B cell (primary cell): ENCODE measurements at regions not wholly inside any gene's neighbourhood (a gene's known extent, or its start where the extent isn't known, plus 50 kb on each side); places are given as distances from the start of the nearest gene placed in this dataset.

Source experiments
- ATAC-seq: fragments of 200-7000 bp; cut with Tn5 transposase; one replicate; pipeline ENCODE4 v1.10.0; 2021; ENCODE audit warnings: low read depth, mild to moderate bottlenecking, moderate number of reproducible peaks, moderate library complexity
- CTCF ChIA-PET: fragments of 350-600 bp; sonication (Branson Sonifier 250); formaldehyde crosslinking; loops from one replicate; lab custom pipeline; 2021; ENCODE audit warnings: antibody characterized with exemption, inconsistent platforms; lab: Charles Lee
- POLR2A ChIA-PET: fragments of 350-600 bp; sonication (Branson Sonifier 250); formaldehyde crosslinking; loops from one replicate; lab custom pipeline; 2021; ENCODE audit warnings: antibody characterized with exemption; lab: Charles Lee
- DNase-seq: peaks from one replicate; pipeline ENCODE4 v3.0.0; 2013
- H2AFZ ChIP-seq: 2 replicates; pipeline ENCODE4 v1.6.1; 2012; ENCODE audit warnings: mild to moderate bottlenecking, low read depth, low read length; ENCODE audit not compliant: insufficient read depth, poor library complexity, severe bottlenecking
- H3K27ac ChIP-seq, 2 donors: 1 replicate in 1 of 2; 2 replicates in 1 of 2; pipeline ENCODE4 v1.5.1; 2012 to 2013; ENCODE audit warnings: low read length in 2 of 2, mild to moderate bottlenecking in 2 of 2, moderate library complexity in 1 of 2
- H3K27me3 ChIP-seq, 4 experiments: fragments of 200-600 bp in 1 of 4; sonication (generic) in 1 of 4; replicated peaks in 1 of 4; 1 replicate in 2 of 4; 2 replicates in 2 of 4; pipeline versions ENCODE4 v1.6.1 to v1.7.0; 2013 to 2016; ENCODE audit warnings: low read length in 3 of 4, mild to moderate bottlenecking in 2 of 4, mixed read lengths in 1 of 4, moderate library complexity in 1 of 4; ENCODE audit not compliant: insufficient read depth in 4 of 4, control insufficient read depth in 3 of 4; ENCODE audit errors: control extremely low read depth in 1 of 4
- H3K36me3 ChIP-seq, 2 experiments: replicated peaks in 1 of 2; 1 replicate in 1 of 2; 2 replicates in 1 of 2; pipeline versions ENCODE4 v1.6.1 to v1.7.1; 2013; ENCODE audit warnings: low read length in 1 of 2; ENCODE audit not compliant: insufficient read depth in 2 of 2, control insufficient read depth in 1 of 2; ENCODE audit errors: control extremely low read depth in 1 of 2, extremely low read depth in 1 of 2
- H3K4me1 ChIP-seq, 2 donors: fragments of 200-600 bp in 1 of 2; sonication (generic) in 1 of 2; 1 replicate in 1 of 2; 2 replicates in 1 of 2; pipeline versions ENCODE4 v1.5.1 to v1.6.1; 2013 to 2017; ENCODE audit warnings: low read length in 2 of 2; ENCODE audit not compliant: control insufficient read depth in 2 of 2, insufficient read depth in 2 of 2
- H3K4me2 ChIP-seq: replicated peaks from 2 replicates; pipeline ENCODE3; 2012; ENCODE audit warnings: mild to moderate bottlenecking, low read depth, low read length; ENCODE audit not compliant: poor library complexity, severe bottlenecking
- H3K4me3 ChIP-seq, 5 experiments: fragments of 200-600 bp in 1 of 5; sonication (generic) in 1 of 5; 1 replicate in 3 of 5; 2 replicates in 2 of 5; pipeline versions ENCODE4 v1.5.1 to v1.7.0; 2011 to 2016; ENCODE audit warnings: low read length in 4 of 5, mild to moderate bottlenecking in 4 of 5, low read depth in 2 of 5, control low read depth in 1 of 5, moderate library complexity in 1 of 5; ENCODE audit not compliant: insufficient read depth in 1 of 5; ENCODE audit errors: control extremely low read depth in 1 of 5, extremely low read depth in 1 of 5
- H3K79me2 ChIP-seq: fragments of 200-600 bp; sonication (generic); one replicate; pipeline ENCODE4 v1.6.0; 2016; ENCODE audit warnings: low read length; ENCODE audit not compliant: control insufficient read depth, insufficient read depth
- H3K9ac ChIP-seq: fragments of 200-600 bp; sonication (generic); 2 replicates; pipeline ENCODE4 v1.6.1; 2017; ENCODE audit warnings: mild to moderate bottlenecking, low read length, moderate library complexity
- H3K9me3 ChIP-seq, 3 donors: one replicate each; pipeline versions ENCODE4 v1.6.1 to v1.7.1; 2013; ENCODE audit warnings: low read length in 2 of 3; ENCODE audit not compliant: control insufficient read depth in 2 of 3, insufficient read depth in 1 of 3; ENCODE audit errors: control extremely low read depth in 1 of 3
- H4K20me1 ChIP-seq: 2 replicates; pipeline ENCODE4 v1.6.0; 2012; ENCODE audit warnings: mild to moderate bottlenecking, low read length; ENCODE audit not compliant: insufficient read depth, control insufficient read depth, poor library complexity, severe bottlenecking
- H3K27ac Mint-ChIP-seq: one replicate; pipeline ENCODE4 v1.8.0; 2021; ENCODE audit warnings: mixed read lengths
- H3K27me3 Mint-ChIP-seq: one replicate; pipeline ENCODE4 v1.8.0; 2021; ENCODE audit warnings: mixed read lengths
- H3K4me1 Mint-ChIP-seq: one replicate; pipeline ENCODE4 v1.8.0; 2021; ENCODE audit warnings: mixed read lengths
- H3K4me3 Mint-ChIP-seq: one replicate; pipeline ENCODE4 v1.8.0; 2021; ENCODE audit warnings: mixed read lengths
- H3K9me3 Mint-ChIP-seq: one replicate; pipeline ENCODE4 v1.8.0; 2022; ENCODE audit warnings: mixed read lengths; ENCODE audit not compliant: insufficient read depth
- EZH2 ChIP-seq: IDR thresholded peaks from 2 replicates; pipeline ENCODE4 v1.6.1; 2012; ENCODE audit warnings: borderline replicate concordance, low read depth, mild to moderate bottlenecking, moderate library complexity, low read length; ENCODE audit not compliant: insufficient read depth, poor library complexity, severe bottlenecking
- WGBS: methylation state at CpG from one replicate; pipeline ENCODE4 v1.1.5; 2013; ENCODE audit warnings: missing lambda C conversion rate; ENCODE audit not compliant: insufficient coverage; 5-methylcytosine and 5-hydroxymethylcytosine counted together
- intact Hi-C: fragments of 100-400 bp; cut with micrococcal nuclease; formaldehyde crosslinking; loops from one replicate; pipeline ENCODE4 v1.10.0; 2022
- TF ChIP-seq, protein P1 (sequence below): fragments of 200-600 bp; IDR thresholded peaks from one replicate; pipeline ENCODE4 v1.8.0; 2022; ENCODE audit warnings: antibody characterized with exemption, mild to moderate bottlenecking

DNA sequence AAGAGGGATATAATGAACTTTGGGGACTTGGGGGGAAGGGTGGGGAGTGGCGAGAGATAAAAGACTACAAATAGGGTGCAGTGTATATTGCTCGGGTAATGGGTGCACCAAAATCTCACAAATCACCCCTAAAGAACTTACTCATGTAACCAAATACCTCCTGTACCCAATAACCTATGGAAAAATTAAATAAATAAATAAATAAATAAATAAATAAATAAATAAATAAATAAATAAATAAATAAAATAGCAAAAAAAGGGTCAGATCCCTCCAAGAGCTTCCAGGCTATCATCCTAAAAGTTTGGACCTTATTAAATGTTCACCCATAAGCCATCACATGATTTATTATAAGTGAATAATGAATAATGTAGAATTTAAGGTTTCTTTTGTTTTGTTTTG lies 636.1 kb upstream of the C16orf82 start:
- Histone ChIP-seq H3K9me3 (peaks cover 0 to 2% (median 0%) of the 10 kb centered on the region in 3 donors), H3K4me1 (no peaks in the 10 kb centered on the region), H3K27me3 (no peaks in the 10 kb centered on the region), H2AFZ (no peak overlapping the region), H3K79me2 (no peaks in the 10 kb centered on the region), H4K20me1 (no peaks in the 10 kb centered on the region), H3K9ac (no peak overlapping the region), H3K27ac (no peak overlapping the region), H3K4me2 (no peak overlapping the region), H3K36me3 (no peaks in the 10 kb centered on the region), H3K4me3 (no peak overlapping the region)
- ChIA-PET CTCF (no interaction called here), POLR2A (no interaction called here)
- no peak for TF ChIP-seq EZH2
- TF ChIP-seq, protein P1, sequence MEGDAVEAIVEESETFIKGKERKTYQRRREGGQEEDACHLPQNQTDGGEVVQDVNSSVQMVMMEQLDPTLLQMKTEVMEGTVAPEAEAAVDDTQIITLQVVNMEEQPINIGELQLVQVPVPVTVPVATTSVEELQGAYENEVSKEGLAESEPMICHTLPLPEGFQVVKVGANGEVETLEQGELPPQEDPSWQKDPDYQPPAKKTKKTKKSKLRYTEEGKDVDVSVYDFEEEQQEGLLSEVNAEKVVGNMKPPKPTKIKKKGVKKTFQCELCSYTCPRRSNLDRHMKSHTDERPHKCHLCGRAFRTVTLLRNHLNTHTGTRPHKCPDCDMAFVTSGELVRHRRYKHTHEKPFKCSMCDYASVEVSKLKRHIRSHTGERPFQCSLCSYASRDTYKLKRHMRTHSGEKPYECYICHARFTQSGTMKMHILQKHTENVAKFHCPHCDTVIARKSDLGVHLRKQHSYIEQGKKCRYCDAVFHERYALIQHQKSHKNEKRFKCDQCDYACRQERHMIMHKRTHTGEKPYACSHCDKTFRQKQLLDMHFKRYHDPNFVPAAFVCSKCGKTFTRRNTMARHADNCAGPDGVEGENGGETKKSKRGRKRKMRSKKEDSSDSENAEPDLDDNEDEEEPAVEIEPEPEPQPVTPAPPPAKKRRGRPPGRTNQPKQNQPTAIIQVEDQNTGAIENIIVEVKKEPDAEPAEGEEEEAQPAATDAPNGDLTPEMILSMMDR: no peak
- Mint-ChIP-seq H3K4me1 (no peaks in the 10 kb centered on the region), H3K9me3 (peaks cover 4% of the 10 kb centered on the region), H3K4me3 (no peak overlapping the region), H3K27ac (no peak overlapping the region), H3K27me3 (no peaks in the 10 kb centered on the region)
- WGBS: no CpG with 5 or more reads among the region's 2 CpGs
- intact Hi-C loops: no loop called here
- ATAC-seq (no peak), DNase-seq (no peak)

DNA sequence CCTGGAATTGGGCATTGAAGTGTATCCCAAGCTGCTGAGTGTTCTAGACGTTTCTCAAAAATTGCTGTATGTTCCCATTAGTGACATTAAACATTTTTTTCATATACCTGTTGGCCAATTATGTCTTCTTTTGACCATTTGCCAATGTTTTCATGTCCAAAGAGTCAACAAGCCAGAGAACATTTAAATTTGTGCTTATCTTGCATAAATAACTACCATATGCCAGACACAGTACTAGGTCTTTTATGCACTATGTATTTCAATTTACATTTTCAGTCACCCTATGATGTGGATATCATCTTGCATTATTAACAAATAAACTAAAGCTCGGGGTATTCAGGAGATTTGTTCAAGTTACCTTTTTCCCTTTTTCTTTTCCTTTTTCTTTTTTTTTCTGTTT lies 632.9 kb upstream of the C16orf82 start:
- DNase-seq (no peak), ATAC-seq (no peak)
- Histone ChIP-seq H4K20me1 (no peaks in the 10 kb centered on the region), H3K36me3 (no peaks in the 10 kb centered on the region), H3K4me1 (no peaks in the 10 kb centered on the region), H3K4me3 (no peak overlapping the region), H2AFZ (no peak overlapping the region), H3K79me2 (no peaks in the 10 kb centered on the region), H3K27me3 (no peaks in the 10 kb centered on the region), H3K9me3 (peaks cover 0 to 5% (median 0%) of the 10 kb centered on the region in 3 donors), H3K4me2 (no peak overlapping the region), H3K9ac (no peak overlapping the region), H3K27ac (no peak overlapping the region)
- intact Hi-C loops: no loop called here
- TF ChIP-seq, protein P1: no peak
- no peak for TF ChIP-seq EZH2
- Mint-ChIP-seq H3K4me1 (no peaks in the 10 kb centered on the region), H3K27ac (no peak overlapping the region), H3K27me3 (no peaks in the 10 kb centered on the region), H3K4me3 (no peak overlapping the region), H3K9me3 (peaks cover 8% of the 10 kb centered on the region)
- no CpG with 5 or more reads among the region's 2 CpGs for WGBS
- ChIA-PET POLR2A (no interaction called here), CTCF (no interaction called here)
